HUES6 (cell line): ENCODE measurements at regions not wholly inside any gene's neighbourhood (a gene's known extent, or its start where the extent isn't known, plus 50 kb on each side); places are given as distances from the start of the nearest gene placed in this dataset.

Experiments
- H3K27ac ChIP-seq: 2 replicates; pipeline ENCODE4 v1.7.0; 2013; ENCODE audit warnings: low read depth, mild to moderate bottlenecking, low read length, inconsistent platforms
- H3K27me3 ChIP-seq: 2 replicates; pipeline ENCODE4 v1.6.1; 2013; ENCODE audit warnings: low read length; ENCODE audit not compliant: control insufficient read depth, insufficient read depth
- H3K36me3 ChIP-seq: 2 replicates; pipeline ENCODE4 v1.6.1; 2013; ENCODE audit warnings: low read length; ENCODE audit not compliant: control insufficient read depth, insufficient read depth
- H3K4me1 ChIP-seq: 2 replicates; pipeline ENCODE4 v1.6.1; 2013; ENCODE audit warnings: low read length; ENCODE audit not compliant: control insufficient read depth, insufficient read depth
- H3K4me3 ChIP-seq: 2 replicates; pipeline ENCODE4 v1.5.1; 2013; ENCODE audit warnings: low read depth, low read length
- H3K9ac ChIP-seq: one replicate; pipeline ENCODE4 v1.6.1; 2013; ENCODE audit warnings: mild to moderate bottlenecking, low read length
- H3K9me3 ChIP-seq: 2 replicates; pipeline ENCODE4 v1.6.1; 2013; ENCODE audit warnings: low read depth, low read length; ENCODE audit not compliant: control insufficient read depth, insufficient read depth

- Histone ChIP-seq H3K4me3 (no peak overlapping the region), H3K27me3 (no peaks in the 10 kb centered on the region), H3K9me3 (no peaks in the 10 kb centered on the region), H3K9ac (no peak overlapping the region), H3K27ac (no peak overlapping the region), H3K36me3 (no peaks in the 10 kb centered on the region), H3K4me1 (peaks cover 7% of the 10 kb centered on the region)
Observed at GRCh38 chr12:69062621-69063237, 129.8 kb upstream of the CPM start.

- Histone ChIP-seq H3K9ac (no peak overlapping the region), H3K27me3 (no peaks in the 10 kb centered on the region), H3K36me3 (no peaks in the 10 kb centered on the region), H3K9me3 (no peaks in the 10 kb centered on the region), H3K4me3 (no peak overlapping the region), H3K4me1 (peaks cover 17% of the 10 kb centered on the region), H3K27ac (no peak overlapping the region)
Observed at GRCh38 chr12:69064734-69065443, 131.9 kb upstream of the CPM start.

- Histone ChIP-seq H3K27me3 (no peaks in the 10 kb centered on the region), H3K36me3 (no peaks in the 10 kb centered on the region), H3K9me3 (no peaks in the 10 kb centered on the region), H3K9ac (no peak overlapping the region), H3K4me3 (no peak overlapping the region), H3K4me1 (peaks cover 20% of the 10 kb centered on the region), H3K27ac (no peak overlapping the region)
Observed at GRCh38 chr12:69065775-69066174, 132.8 kb upstream of the CPM start.

GRCh38 chr12:69066492-69067373, 133.8 kb upstream of the CPM start:
- no peak overlapping the region for H3K4me3 ChIP-seq
- H3K36me3 ChIP-seq, result no peaks in the 10 kb centered on the region
- no peak overlapping the region for H3K9ac ChIP-seq
- peaks cover 23% of the 10 kb centered on the region for H3K4me1 ChIP-seq
- H3K27ac ChIP-seq, result no peak overlapping the region
- H3K9me3 ChIP-seq, result no peaks in the 10 kb centered on the region
- no peaks in the 10 kb centered on the region for H3K27me3 ChIP-seq

- H3K9ac ChIP-seq, result no peak overlapping the region
- no peaks in the 10 kb centered on the region for H3K36me3 ChIP-seq
- H3K27me3 ChIP-seq, result no peaks in the 10 kb centered on the region
- no peak overlapping the region for H3K4me3 ChIP-seq
- no peaks in the 10 kb centered on the region for H3K9me3 ChIP-seq
- H3K4me1 ChIP-seq, result peaks cover 23% of the 10 kb centered on the region
- no peak overlapping the region for H3K27ac ChIP-seq
Observed at GRCh38 chr12:69067713-69068112, 134.7 kb upstream of the CPM start.

- Histone ChIP-seq H3K4me1 (peaks cover 23% of the 10 kb centered on the region), H3K27ac (no peak overlapping the region), H3K9ac (no peak overlapping the region), H3K9me3 (no peaks in the 10 kb centered on the region), H3K36me3 (no peaks in the 10 kb centered on the region), H3K27me3 (no peaks in the 10 kb centered on the region), H3K4me3 (no peak overlapping the region)
Observed at GRCh38 chr12:69068448-69068847, 135.5 kb upstream of the CPM start.

- Histone ChIP-seq H3K27me3 (no peaks in the 10 kb centered on the region), H3K36me3 (no peaks in the 10 kb centered on the region), H3K27ac (no peak overlapping the region), H3K9ac (no peak overlapping the region), H3K9me3 (no peaks in the 10 kb centered on the region), H3K4me3 (no peak overlapping the region), H3K4me1 (peaks cover 23% of the 10 kb centered on the region)
Observed at GRCh38 chr12:69069479-69069878, 136.5 kb upstream of the CPM start.

GRCh38 chr12:69070319-69071090, 137.5 kb upstream of the CPM start:
- H3K4me1 ChIP-seq, result peaks cover 23% of the 10 kb centered on the region
- H3K9me3 ChIP-seq, result no peaks in the 10 kb centered on the region
- no peaks in the 10 kb centered on the region for H3K36me3 ChIP-seq
- no peak overlapping the region for H3K9ac ChIP-seq
- H3K27me3 ChIP-seq, result no peaks in the 10 kb centered on the region
- H3K4me3 ChIP-seq, result no peak overlapping the region
- H3K27ac ChIP-seq, result no peak overlapping the region

- no peak overlapping the region for H3K27ac ChIP-seq
- H3K9me3 ChIP-seq, result no peaks in the 10 kb centered on the region
- peaks cover 23% of the 10 kb centered on the region for H3K4me1 ChIP-seq
- H3K36me3 ChIP-seq, result no peaks in the 10 kb centered on the region
- H3K27me3 ChIP-seq, result no peaks in the 10 kb centered on the region
- no peak overlapping the region for H3K9ac ChIP-seq
- no peak overlapping the region for H3K4me3 ChIP-seq
Observed at GRCh38 chr12:69071091-69071370, 138.1 kb upstream of the CPM start.

GRCh38 chr12:69073035-69073434, 140.1 kb upstream of the CPM start:
- H3K4me3 ChIP-seq, result no peak overlapping the region
- no peak overlapping the region for H3K27ac ChIP-seq
- no peaks in the 10 kb centered on the region for H3K36me3 ChIP-seq
- H3K27me3 ChIP-seq, result no peaks in the 10 kb centered on the region
- no peak overlapping the region for H3K9ac ChIP-seq
- peaks cover 14% of the 10 kb centered on the region for H3K4me1 ChIP-seq
- 0 out of 2 replicates have a peak, but pooled peaks cover 4% of the 10 kb centered on the region for H3K9me3 ChIP-seq
